H9 (cell line): ENCODE measurements at regions not wholly inside any gene's neighbourhood (a gene's known extent, or its start where the extent isn't known, plus 50 kb on each side); places are given as distances from the start of the nearest gene placed in this dataset.

Experiments used
- DNase-seq: peaks from one replicate; pipeline ENCODE4 v3.0.0-alpha.2; 2017
- H2AFZ ChIP-seq: one replicate; pipeline ENCODE4 v1.6.1; 2013; ENCODE audit warnings: mild to moderate bottlenecking, low read length, control low read depth, moderate library complexity
- H2AK5ac ChIP-seq: 2 replicates; pipeline ENCODE4 v1.6.1; 2013; ENCODE audit warnings: low read length, control low read depth, mixed read lengths; ENCODE audit not compliant: insufficient read length
- H2BK120ac ChIP-seq: one replicate; pipeline ENCODE4 v1.6.1; 2013; ENCODE audit warnings: low read depth, mild to moderate bottlenecking, low read length, control low read depth, inconsistent platforms; ENCODE audit not compliant: poor library complexity, severe bottlenecking
- H2BK12ac ChIP-seq: 2 replicates; pipeline ENCODE4 v1.6.1; 2013; ENCODE audit warnings: low read length, control low read depth, mixed read lengths, low read depth; ENCODE audit not compliant: insufficient read length
- H2BK15ac ChIP-seq: 2 replicates; pipeline ENCODE4 v1.6.1; 2013; ENCODE audit warnings: low read depth, low read length, control low read depth
- H2BK20ac ChIP-seq: one replicate; pipeline ENCODE4 v1.6.1; 2013; ENCODE audit warnings: low read depth, mild to moderate bottlenecking, low read length, control low read depth, inconsistent platforms; ENCODE audit not compliant: poor library complexity, severe bottlenecking
- H2BK5ac ChIP-seq: 2 replicates; pipeline ENCODE4 v1.6.1; 2013; ENCODE audit warnings: low read length, control low read depth, mixed read lengths; ENCODE audit not compliant: insufficient read length
- H3K14ac ChIP-seq: 2 replicates; pipeline ENCODE4 v1.6.1; 2013; ENCODE audit warnings: low read length, control low read depth; ENCODE audit not compliant: insufficient read depth
- H3K18ac ChIP-seq: 2 replicates; pipeline ENCODE4 v1.6.1; 2013; ENCODE audit warnings: low read depth, mild to moderate bottlenecking, mixed read lengths, low read length, control low read depth; ENCODE audit not compliant: insufficient read length
- H3K23ac ChIP-seq: 2 replicates; pipeline ENCODE4 v1.6.1; 2013; ENCODE audit warnings: low read length, control low read depth, mixed read lengths, low read depth; ENCODE audit not compliant: insufficient read length
- H3K23me2 ChIP-seq: 2 replicates; pipeline ENCODE4 v1.6.1; 2013; ENCODE audit warnings: low read depth, mild to moderate bottlenecking, mixed read lengths, low read length, control low read depth; ENCODE audit not compliant: insufficient read length, poor library complexity, severe bottlenecking
- H3K27ac ChIP-seq: 2 replicates; pipeline ENCODE4 v1.5.1; 2013; ENCODE audit warnings: low read length, control low read depth, mixed read lengths, low read depth; ENCODE audit not compliant: insufficient read length
- H3K27me3 ChIP-seq: 2 replicates; pipeline ENCODE4 v1.6.1; 2013; ENCODE audit warnings: low read length, control low read depth, inconsistent platforms; ENCODE audit not compliant: insufficient read depth
- H3K4ac ChIP-seq: 2 replicates; pipeline ENCODE4 v1.6.1; 2013; ENCODE audit warnings: low read depth, mild to moderate bottlenecking, control low read depth, inconsistent platforms, low read length, moderate library complexity
- H3K4me1 ChIP-seq: 2 replicates; pipeline ENCODE4 v1.6.1; 2013; ENCODE audit warnings: low read length, control low read depth, inconsistent platforms; ENCODE audit not compliant: insufficient read depth
- H3K4me2 ChIP-seq: 2 replicates; pipeline ENCODE4 v1.6.1; 2013; ENCODE audit warnings: low read length, control low read depth, mixed read lengths; ENCODE audit not compliant: insufficient read length, insufficient read depth
- H3K56ac ChIP-seq: 2 replicates; pipeline ENCODE4 v1.6.1; 2013; ENCODE audit warnings: low read depth, mild to moderate bottlenecking, mixed read lengths, low read length, control low read depth; ENCODE audit not compliant: insufficient read length
- H3K79me1 ChIP-seq: 2 replicates; pipeline ENCODE4 v1.6.1; 2013; ENCODE audit warnings: low read depth, mild to moderate bottlenecking, moderate library complexity, low read length, control low read depth, inconsistent platforms; ENCODE audit not compliant: insufficient read depth, poor library complexity, severe bottlenecking
- H3K79me2 ChIP-seq: 2 replicates; pipeline ENCODE4 v1.6.1; 2013; ENCODE audit warnings: low read length, control low read depth, inconsistent platforms; ENCODE audit not compliant: insufficient read depth
- H3K9ac ChIP-seq: 2 replicates; pipeline ENCODE4 v1.6.1; 2013; ENCODE audit warnings: low read length, control low read depth, mixed read lengths; ENCODE audit not compliant: insufficient read length; ENCODE audit errors: extremely low read depth
- H3K9me3 ChIP-seq: one replicate; pipeline ENCODE4 v1.6.1; 2013; ENCODE audit warnings: low read depth, low read length, inconsistent platforms; ENCODE audit not compliant: control insufficient read depth
- H3T11ph ChIP-seq: one replicate; pipeline ENCODE4 v1.6.1; 2013; ENCODE audit warnings: mild to moderate bottlenecking, low read length, control low read depth, inconsistent platforms
- H4K20me1 ChIP-seq: one replicate; pipeline ENCODE4 v1.6.1; 2013; ENCODE audit not compliant: control insufficient read depth, insufficient read length, insufficient read depth
- H4K5ac ChIP-seq: 2 replicates; pipeline ENCODE4 v1.6.1; 2013; ENCODE audit warnings: low read depth, mild to moderate bottlenecking, mixed read lengths, low read length, control low read depth; ENCODE audit not compliant: insufficient read length
- H4K8ac ChIP-seq: replicated peaks from 2 replicates; pipeline ENCODE4 v1.6.1; 2013; ENCODE audit warnings: low read length, control low read depth, mixed read lengths, low read depth; ENCODE audit not compliant: insufficient read length
- H4K91ac ChIP-seq: 2 replicates; pipeline ENCODE4 v1.6.1; 2013; ENCODE audit warnings: low read depth, mild to moderate bottlenecking, moderate library complexity, mixed read lengths, low read length, control low read depth; ENCODE audit not compliant: insufficient read length
- H3K27ac Mint-ChIP-seq, 3 experiments: 2 replicates in 2 of 3; 3 replicates in 1 of 3; pipeline ENCODE4 v1.8.0; 2020 to 2021; ENCODE audit warnings: mixed read lengths in 3 of 3, mild to moderate bottlenecking in 1 of 3, moderate library complexity in 1 of 3
- H3K27me3 Mint-ChIP-seq: 2 replicates; pipeline ENCODE4 v1.8.0; 2021; ENCODE audit warnings: low read depth, mild to moderate bottlenecking, moderate library complexity, mixed read lengths
- H3K36me3 Mint-ChIP-seq, 3 experiments: 2 replicates in 2 of 3; 3 replicates in 1 of 3; pipeline ENCODE4 v1.8.0; 2020 to 2021; ENCODE audit warnings: low read depth in 3 of 3, mixed read lengths in 3 of 3; ENCODE audit not compliant: insufficient read depth in 1 of 3
- H3K4me1 Mint-ChIP-seq, 2 experiments: 2 replicates each; pipeline ENCODE4 v1.8.0; 2020; ENCODE audit warnings: mixed read lengths in 2 of 2
- H3K4me3 Mint-ChIP-seq, 2 experiments: 2 replicates in 1 of 2; 3 replicates in 1 of 2; pipeline ENCODE4 v1.8.0; 2020 to 2021; ENCODE audit warnings: mild to moderate bottlenecking in 2 of 2, mixed read lengths in 2 of 2, moderate library complexity in 1 of 2
- H3K9me3 Mint-ChIP-seq, 2 experiments: 2 replicates in 1 of 2; 3 replicates in 1 of 2; pipeline ENCODE4 v1.8.0; 2020; ENCODE audit warnings: mild to moderate bottlenecking in 2 of 2, mixed read lengths in 2 of 2, moderate library complexity in 1 of 2
- CTCF ChIP-seq: fragments of 200-600 bp; sonication (generic); conservative IDR thresholded peaks from 3 replicates; pipeline ENCODE4 v1.8.0; 2021; ENCODE audit warnings: antibody characterized with exemption, mild to moderate bottlenecking
- WGBS: extraction: QIAGEN DNeasy Blood & Tissue Kit; methylation state at CpG from one replicate; pipeline ENCODE4 v1.1.7; 2013; ENCODE audit warnings: missing lambda C conversion rate, low lambda C conversion rate, mixed read lengths; ENCODE audit not compliant: insufficient read length; ENCODE audit errors: extremely low coverage; 5-methylcytosine and 5-hydroxymethylcytosine counted together

GRCh38 chr16:79509906-79510305 lies 90.6 kb downstream of the MAF start:
- Histone ChIP-seq H2BK20ac (no peak overlapping the region), H3K18ac (no peak overlapping the region), H2BK12ac (no peak overlapping the region), H3K4ac (no peak overlapping the region), H4K20me1 (no peaks in the 10 kb centered on the region), H3K23ac (no peak overlapping the region), H4K8ac (no peak overlapping the region), H2BK120ac (no peak overlapping the region), H4K5ac (no peak overlapping the region), H4K91ac (no peak overlapping the region), H3K27me3 (no peaks in the 10 kb centered on the region), H3K56ac (no peak overlapping the region), H3T11ph (no peak overlapping the region), H3K79me1 (no peaks in the 10 kb centered on the region), H3K27ac (no peak overlapping the region), H3K14ac (no peak overlapping the region), H3K4me2 (no peak overlapping the region), H2AK5ac (no peak overlapping the region), H3K9me3 (no peaks in the 10 kb centered on the region), H3K9ac (no peak overlapping the region), H3K23me2 (no peaks in the 10 kb centered on the region), H3K79me2 (no peaks in the 10 kb centered on the region), H2AFZ (no peak overlapping the region), H2BK5ac (no peak overlapping the region), H2BK15ac (no peak overlapping the region), H3K4me1 (no peaks in the 10 kb centered on the region)
- TF ChIP-seq CTCF = no peak
- WGBS = no CpG with 5 or more reads among the region's 8 CpGs
- DNase-seq = no peak
- no peaks in the 10 kb centered on the region for H3K9me3 Mint-ChIP-seq
- peaks cover 9 to 11% of the 10 kb centered on the region in 2 experiments for H3K4me1 Mint-ChIP-seq
- H3K4me3 Mint-ChIP-seq = no peak overlapping the region
- no peak overlapping the region for H3K27ac Mint-ChIP-seq
- peaks cover 2% of the 10 kb centered on the region; the same call in 1 of the 2 replicates for H3K27me3 Mint-ChIP-seq
- no peaks in the 10 kb centered on the region for H3K36me3 Mint-ChIP-seq
